ENCODE measurements at regions not wholly inside any gene's neighbourhood (a gene's known extent, or its start where the extent isn't known, plus 50 kb on each side); places are given as distances from the start of the nearest gene placed in this dataset.
"Not testable (repeated sequence)": the region's sequence is repeated elsewhere in the genome, so short reads cannot be mapped to it uniquely, and the experiment has no call there.

DNA sequence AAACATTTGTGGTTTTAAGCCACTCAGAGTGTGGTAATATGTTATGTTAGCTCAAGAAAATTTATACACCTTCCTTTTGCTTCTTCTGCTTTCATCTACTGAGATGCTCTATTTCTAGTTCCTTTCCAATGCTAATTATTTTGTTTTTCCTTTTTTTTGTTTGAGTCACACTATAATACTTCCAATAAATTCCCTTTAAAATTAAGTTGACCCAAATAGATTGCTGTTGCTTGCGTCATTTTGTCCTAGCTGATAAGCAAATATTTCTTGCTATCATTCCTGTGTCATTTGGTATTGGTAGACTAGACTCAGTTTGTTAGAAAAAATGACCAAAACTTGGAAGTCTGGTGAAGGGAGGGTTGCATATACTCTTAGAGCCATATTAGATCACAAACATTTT lies 437.0 kb upstream of the CNTN6 start:
- no peak for DNase-seq (ENCODE audit: low spot score)

DNA sequence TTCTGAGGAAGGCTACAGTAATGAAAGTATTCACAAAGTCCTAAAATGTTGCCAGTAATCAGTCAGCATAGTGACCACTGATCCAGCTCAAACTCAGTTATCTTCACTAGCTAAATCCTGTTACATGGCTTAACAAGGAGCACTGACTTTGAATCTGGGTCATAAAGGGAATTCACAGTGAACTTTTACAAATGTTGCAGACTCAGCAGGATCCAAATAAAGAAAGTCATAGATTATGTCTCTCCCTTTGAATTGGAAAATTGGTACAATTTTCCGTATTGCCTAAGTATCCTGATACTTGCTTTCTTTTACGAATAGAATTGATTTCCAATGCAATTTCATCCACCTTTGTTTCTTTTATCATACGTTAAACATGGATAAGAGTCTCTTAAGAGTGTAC lies 431.5 kb upstream of the CNTN6 start:
- no peak for DNase-seq (ENCODE audit: low spot score)

DNA sequence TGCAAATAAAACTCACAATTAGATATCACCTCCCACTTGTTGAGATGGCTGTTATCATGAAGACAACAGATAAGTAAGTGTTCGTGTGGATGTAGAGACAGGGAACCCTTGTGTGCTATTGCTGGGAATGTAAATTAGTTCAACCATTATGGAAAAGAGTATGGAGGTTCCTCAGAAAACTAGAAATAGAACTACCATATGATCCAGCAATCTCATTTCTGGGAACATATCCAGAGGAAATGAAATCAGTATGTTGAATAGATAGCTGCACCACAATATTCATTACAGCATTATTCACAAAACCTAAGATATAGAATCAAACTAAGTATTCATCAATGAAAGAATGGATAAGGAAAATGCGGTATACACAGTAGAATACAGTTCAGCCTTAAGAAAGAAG lies 418.7 kb upstream of the CNTN6 start:
- DNase-seq (ENCODE audit: low spot score), result no peak

DNA sequence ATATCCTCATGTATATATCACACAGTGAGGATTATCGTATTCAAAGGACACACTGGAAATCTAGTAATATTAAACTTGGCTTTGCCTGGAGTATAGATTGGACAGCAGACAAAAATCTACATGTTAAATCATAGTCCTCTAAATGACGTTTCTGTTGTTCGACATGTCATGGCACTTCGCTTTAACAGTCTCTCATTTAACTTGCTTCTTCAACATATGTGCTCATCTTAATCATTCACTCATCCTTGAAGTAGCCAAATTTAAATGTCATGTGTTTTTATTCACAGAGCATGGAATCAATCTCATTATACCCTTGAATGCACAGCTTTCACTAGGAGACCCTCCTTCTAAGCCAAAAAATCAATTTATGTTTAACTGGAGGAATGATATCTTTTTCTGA lies 417.0 kb upstream of the CNTN6 start:
- DNase-seq (ENCODE audit: low spot score), result no peak

DNA sequence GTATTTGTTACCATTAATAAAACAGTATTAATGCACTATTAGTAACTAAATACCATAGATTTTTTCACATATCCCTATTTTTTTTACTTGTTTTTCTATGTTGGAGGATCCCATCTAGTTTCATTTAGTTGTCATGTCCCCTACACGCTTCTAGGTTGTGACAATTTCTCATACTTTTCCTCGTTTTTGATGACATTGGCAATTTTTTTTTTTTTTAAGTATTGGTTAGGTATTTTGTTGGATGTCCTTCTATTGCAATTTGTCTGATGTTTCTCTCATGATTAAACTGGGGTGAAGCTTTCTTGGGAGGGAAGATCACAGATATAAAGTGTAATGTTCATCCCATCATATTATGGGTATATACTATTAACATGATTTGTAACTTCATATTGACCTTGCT lies 409.1 kb upstream of the CNTN6 start:
- no peak for DNase-seq (ENCODE audit: low spot score)

DNA sequence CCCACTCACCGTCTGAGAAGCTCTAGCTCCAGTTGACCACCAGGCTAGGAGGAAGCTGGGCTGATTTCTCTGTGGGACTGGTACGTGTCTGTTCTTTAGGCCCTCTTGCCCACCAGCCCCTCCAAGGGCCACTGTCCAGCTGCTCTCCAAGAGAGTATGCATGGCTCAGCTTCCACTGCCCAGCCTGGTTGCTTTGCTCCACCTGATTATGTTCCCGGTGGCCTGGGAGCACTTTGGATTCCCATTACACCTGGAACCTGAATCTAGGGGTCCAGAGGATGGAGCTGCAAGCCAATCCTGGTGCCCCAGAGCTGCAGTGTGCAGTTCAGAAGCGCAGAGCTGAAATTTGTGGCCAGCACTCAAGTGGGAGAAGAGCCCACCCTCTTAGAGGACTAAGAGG lies 402.1 kb upstream of the CNTN6 start:
- DNase-seq (ENCODE audit: low spot score), result no peak

DNA sequence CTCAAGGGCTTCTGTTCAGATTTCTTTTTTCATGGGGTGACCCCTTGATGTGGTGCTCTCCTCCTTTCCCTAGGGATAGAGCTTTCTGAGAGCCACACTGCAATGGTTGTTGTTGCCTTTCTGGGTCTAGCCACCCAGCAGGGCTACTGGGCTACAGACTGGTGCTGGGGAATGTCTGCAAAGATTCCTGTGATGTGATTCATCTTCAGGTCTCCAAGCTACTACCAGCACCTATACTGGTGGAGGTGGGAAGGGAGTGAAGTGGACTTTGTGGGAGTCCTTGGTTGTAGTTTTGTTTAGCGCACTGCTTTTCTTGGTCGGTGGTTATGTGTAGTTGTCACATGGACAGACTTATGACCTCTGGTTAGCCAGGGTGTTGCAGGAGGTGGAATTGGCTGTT lies 392.3 kb upstream of the CNTN6 start:
- DNase-seq (ENCODE audit: low spot score), result no peak

DNA sequence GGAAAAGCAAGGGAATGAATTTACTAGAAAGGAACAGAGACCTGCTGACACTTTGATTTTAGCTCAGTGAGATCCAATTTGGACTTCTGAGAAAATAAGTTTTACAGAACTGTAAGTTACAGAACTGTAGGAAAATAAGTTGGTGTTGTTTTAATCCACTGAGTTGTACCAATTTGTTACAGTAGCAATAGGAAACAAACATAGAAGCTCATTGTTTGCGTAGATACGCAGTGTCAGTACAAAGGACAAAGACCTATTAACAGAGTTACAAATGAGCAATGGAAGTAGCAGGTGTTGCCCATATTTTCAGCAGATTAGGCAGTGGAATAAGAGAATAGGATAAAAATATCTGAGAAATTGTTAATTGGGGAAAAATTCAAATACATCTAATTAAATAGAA lies 385.8 kb upstream of the CNTN6 start:
- DNase-seq (ENCODE audit: low spot score), result no peak

DNA sequence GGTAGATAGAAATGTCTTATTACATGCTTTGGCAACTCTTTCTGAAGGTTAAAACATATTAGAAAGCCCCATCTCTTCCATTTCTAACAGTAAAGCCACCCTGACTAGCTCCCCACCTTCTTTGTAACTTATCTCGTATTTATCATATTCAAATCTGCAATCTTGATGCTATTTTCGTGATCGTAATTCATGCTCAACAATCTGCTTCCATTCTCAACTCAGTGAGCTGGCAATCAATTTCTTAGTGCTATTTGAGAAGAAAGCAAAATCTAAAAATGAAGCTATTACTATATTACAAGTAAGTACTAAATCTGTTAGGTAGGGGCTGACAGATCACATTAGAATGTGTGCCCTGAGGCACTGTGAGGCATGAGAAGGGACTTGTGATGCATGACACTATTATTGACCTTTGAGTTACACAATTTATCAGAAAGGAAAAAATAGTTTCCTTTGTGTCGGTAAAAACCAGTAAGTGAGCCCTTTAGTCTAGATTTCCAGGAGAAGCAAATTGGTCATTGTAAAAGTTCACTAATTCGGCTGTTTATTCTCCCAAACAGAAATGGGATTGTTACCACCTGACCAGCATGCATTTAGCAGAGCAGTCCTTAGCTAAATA lies 379.7 kb upstream of the CNTN6 start:
- DNase-seq (ENCODE audit: low spot score), result no peak

DNA sequence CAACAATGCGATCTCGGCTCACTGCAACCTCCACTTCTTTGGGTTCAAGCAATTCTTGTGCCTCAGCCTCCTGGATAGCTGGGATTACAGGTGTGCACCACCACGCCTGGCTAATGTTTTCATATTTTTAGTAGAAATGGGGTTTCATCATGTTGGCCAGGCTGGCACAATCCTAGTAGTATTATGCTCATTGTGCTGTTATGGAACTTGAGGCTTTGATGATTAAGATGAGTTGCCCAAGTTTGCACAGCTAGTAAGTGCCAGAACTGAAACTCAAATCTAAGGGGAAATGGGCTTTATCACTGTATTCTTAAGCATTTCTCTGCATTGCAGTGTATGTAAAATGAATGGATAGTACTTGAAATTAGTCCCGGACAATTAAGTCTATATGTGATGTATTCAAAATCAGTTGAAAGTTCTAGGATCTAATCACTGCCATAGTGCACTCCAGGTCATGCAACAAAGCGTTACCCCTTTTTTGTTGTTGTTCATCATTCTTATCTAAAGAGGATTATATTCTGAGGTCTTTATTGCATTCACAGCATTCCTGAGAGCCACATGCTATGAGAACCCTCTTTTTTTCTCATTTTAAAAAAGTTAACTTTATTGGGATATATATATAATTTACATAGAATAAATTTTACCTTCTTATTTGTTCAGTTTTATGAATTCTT lies 378.7 kb upstream of the CNTN6 start:
- DNase-seq (ENCODE audit: low spot score), result no peak

DNA sequence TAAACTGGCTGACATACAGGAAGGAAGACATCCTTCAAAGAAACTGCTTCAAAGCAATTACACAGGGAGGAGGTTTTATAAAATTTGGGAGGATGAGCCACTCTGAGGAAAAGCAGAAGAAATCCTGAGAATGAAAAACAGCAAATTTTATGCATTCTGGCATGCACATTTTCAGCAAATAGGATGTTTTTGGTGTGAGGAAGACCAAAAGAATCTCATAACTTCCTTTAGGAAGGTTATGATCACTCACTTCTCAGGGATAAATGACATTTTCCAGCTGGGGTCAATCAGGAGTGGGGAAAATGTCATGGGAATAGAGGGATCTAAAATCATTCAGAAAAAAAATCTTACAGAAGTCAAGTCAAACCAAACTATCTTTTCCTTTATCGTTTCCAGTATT lies 371.7 kb upstream of the CNTN6 start:
- no peak for DNase-seq (ENCODE audit: low spot score)

DNA sequence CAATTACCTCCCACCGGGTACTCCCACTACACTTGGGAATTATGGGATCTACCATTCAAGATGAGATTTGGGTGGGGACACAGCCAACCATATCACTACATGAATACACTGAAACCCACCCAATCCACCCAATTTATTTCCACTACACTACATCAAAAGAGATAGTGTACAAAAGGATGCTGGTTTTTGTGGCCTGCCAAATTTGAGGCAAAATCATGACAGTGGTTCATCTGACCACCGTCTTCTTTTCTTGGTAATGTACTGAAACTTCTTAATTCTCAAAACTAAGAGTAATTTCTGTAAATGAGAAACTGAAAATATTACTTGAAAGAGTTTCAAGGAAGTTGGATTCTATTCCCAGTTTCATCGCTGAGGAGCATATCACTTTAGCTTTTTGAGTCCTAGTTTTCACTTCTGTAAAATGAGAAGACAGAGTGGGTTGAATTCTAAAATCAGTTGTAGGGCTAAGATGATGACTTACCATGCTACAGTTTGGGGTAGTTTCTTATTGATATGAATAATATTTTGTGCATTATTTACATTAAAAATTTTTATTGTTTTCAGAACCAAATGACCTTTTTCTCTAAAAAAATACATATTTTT lies 360.4 kb upstream of the CNTN6 start:
- no peak for DNase-seq (ENCODE audit: low spot score)

DNA sequence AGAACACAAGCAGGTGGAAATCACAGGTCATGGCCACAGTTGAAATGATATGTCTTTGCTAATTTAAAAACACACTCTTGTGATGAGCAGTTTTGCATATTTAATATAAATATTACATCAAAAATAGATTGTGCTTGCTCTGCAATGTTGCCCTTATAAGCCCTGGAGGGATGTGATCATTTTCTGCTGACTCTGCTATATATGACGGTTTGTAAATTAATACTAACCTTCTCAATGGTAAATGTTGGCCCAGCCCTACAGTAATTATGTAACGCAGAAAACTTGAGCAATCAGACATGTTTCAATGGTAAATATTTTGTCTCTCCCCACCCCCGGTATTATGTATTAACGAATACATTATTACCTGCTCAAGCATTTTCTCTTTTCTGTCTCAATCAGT lies 359.5 kb upstream of the CNTN6 start:
- DNase-seq (ENCODE audit: low spot score), result no peak

DNA sequence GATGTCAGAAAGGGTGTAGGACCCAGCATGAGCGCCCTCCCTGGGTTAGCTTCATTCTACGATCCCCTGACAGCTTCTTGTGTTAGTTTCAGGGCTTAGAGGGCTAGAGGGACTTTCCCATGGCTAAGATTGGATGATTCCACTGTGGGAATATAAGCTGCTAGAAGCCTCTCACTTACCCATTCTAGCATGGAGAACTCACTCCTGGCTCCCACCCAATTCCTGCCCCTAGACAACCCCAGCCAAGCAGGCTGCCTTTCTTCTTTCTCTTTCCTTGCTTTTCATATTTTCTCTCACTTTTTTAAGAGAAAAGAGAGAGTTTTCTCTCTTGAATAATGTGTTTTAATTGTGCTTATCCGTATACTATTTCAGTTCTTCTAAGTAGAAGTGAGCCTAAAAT lies 335.1 kb upstream of the CNTN6 start:
- no peak for DNase-seq (ENCODE audit: low spot score)

DNA sequence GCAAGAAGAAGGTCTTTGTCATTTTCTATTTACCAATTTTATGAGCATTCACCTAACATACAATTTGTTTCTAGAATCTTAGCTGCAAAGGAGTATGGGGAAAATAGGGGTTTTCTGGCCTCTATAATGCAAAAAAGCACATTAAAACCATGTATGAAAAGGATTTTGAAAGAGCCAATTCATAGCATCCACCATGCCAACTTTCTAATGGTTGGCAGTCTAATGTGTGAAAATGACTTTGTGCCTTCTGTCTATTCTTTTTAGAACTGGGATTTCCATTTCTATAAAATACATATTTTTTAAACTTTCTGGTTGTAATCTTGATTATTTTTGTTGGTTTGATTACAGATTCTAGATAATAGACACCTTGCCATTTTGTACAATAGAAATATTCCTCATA lies 333.7 kb upstream of the CNTN6 start:
- DNase-seq (ENCODE audit: low spot score), result no peak

DNA sequence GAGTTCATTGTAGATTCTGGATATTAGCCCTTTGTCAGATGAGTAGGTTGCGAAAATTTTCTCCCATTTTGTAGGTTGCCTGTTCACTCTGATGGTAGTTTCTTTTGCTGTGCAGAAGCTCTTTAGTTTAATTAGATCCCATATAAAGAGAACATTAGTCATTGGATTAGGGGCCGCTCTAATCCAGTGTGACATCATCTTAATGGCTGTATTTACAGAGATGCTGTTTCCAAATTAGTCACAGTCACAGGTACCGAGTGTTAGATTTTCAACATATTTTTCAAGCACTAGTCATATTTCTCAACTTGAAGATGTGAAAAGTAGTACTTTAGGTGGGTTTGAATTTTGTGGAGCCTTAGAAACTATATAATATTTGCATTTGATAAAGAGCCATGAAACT lies 319.4 kb upstream of the CNTN6 start:
- not testable (repeated sequence) for DNase-seq (ENCODE audit: low spot score)

DNA sequence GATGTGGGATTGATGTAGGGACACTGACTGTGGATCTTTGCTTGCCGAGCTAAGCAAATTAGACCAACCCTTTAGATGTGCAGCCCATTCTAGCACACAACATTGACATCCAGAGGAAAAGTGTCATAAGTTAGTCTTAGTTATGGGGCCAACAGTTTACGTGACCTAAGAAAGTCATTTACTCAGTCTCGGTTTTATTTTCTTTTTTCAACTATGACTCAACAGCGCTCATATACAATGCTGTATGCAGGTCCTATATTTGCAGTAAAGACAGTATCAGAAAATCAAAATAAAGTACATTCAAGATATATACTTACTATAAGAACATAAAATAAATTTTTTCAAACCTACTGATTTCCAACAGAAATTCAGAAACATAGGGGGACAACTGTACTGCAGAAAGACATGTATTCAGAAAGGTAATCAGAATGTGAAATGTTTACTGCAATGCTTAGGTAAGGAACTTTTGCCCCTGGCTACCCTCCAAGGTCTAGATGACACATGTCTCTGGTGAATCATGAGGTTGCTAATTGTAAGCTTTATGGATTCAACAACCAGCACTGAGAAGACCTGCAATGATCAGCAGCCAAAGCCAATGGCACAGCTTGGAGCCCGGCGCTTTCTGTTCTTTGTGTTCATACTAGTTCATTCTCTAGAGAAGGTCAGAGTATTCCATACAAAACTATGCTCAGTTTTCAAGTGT lies 317.5 kb upstream of the CNTN6 start:
- no peak for DNase-seq (ENCODE audit: low spot score)

DNA sequence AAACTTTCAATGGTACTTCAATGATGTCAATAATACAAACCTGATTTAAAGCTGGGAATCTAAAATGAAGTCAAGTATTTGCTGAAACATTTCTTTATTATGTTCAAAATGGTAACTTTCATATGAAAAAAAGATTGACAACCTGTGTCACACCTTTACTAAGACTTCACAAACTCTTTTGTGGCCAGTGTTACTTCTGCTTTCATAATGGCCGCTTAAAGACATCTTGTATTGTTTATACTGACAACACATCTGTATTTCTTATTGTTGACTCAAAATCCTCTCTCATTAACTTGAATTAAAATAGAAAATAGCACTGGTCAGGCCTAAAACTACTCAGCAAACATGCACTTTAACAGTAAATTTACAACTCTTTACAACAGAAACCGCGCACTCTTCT lies 312.3 kb upstream of the CNTN6 start:
- no peak for DNase-seq (ENCODE audit: low spot score)

DNA sequence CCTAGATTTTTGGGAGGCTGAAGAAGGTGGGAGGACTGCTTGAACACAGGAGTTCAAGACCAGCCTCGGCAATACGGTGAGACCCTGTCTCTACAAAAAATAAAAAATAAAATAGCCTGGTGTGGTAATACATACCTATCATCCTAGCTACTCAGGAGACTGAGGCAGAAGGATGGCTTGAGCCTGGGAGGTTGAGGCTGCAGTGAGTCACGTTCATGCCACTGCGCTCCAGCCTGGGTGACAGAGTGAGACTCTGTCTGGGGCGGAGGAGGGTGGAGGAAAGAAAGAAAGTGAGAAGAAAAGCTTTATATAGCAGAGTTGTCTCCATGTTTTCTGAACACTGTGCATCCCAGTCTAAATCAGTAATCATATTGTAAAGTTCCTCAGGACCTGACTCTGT lies 301.4 kb upstream of the CNTN6 start:
- DNase-seq (ENCODE audit: low spot score), result no peak

DNA sequence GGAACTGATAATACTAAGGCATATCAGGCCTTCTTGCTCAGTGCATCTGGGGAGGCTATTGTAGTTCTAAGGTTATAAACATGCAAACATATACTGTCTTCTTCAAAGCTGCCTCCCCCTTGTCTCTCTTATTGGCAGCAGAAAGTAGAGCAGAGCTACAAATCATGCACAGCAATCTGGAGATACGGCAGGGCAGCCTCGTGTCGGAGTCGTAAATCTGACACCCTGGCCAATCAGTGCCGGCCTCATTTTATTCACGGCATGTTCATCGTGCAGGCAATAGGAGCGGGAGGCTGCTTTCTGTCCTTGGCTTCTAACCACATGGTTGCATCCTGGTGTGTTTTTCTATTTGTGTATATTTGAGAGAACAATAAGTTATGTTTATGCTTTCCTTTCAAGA lies 300.2 kb upstream of the CNTN6 start:
- DNase-seq (ENCODE audit: low spot score), result no peak

DNA sequence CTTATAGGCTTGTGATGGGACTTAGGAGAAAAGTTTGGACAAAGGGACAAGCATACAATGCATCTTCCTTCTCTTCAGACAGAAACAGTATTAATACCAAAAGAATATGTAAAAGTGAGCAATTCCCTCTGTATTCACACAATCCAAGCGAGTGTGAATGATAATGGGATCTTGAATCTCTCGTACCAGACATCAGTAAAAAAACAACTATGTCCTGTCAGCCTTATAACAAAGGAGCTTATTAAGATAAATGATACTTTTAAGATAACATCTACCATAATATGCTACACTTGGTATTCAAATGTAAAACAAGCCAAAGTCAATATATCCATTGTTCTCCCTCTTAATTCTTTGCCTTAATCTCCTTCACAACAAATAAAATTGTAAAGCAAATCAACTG lies 288.6 kb upstream of the CNTN6 start:
- no peak for DNase-seq (ENCODE audit: low spot score)

DNA sequence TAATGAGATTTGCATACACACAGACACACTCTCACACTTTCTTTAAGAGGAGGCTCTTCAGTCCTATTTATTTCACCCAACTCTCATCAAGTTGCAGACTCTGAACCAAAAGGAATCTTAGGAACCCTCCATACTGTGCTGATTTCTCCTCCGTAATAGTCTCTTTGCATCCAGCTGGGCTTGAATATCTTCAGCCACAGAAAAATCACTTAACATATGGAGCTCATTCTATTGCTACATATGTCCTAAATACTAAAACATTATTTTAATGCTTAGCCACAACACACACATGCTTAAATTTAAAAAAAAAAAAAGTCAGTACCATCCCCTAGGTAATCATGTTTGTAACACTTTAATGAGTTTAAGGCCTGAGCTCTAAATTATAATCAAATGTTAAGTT lies 287.5 kb upstream of the CNTN6 start:
- DNase-seq (ENCODE audit: low spot score), result no peak

DNA sequence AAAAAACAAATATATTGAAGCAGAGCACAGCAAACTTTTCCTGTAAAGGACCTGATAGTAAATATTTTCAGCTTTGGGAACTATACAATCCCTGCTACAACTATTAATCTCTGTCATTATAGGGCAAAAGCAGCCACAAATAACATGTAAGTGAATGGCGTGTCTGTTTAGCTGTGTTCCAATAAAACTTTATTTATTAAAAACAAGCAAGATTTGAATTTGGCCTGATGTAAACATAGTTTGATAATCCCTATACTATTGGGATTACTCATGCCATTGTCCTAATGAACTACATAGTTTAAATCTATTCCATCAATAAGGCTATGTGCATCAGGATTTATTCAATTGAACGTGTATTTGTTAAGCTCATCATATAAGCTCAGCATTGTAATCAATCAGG lies 286.8 kb upstream of the CNTN6 start:
- no peak for DNase-seq (ENCODE audit: low spot score)
